ENCODE measurements at regions not wholly inside any gene's neighbourhood (a gene's known extent, or its start where the extent isn't known, plus 50 kb on each side); places are given as distances from the start of the nearest gene placed in this dataset.

- WGBS (ENCODE audit: insufficient coverage, insufficient read length): no CpG with 5 or more reads among the region's 5 CpGs
- no peaks in the 10 kb centered on the region for H3K27me3 ChIP-seq (ENCODE audit: control insufficient read depth, insufficient read depth, low read length)
- peaks cover 2% of the 10 kb centered on the region; the same call in 1 of the 2 replicates for H3K4me1 ChIP-seq (ENCODE audit: control insufficient read depth, insufficient read depth, low read length)
- H3K27ac ChIP-seq (ENCODE audit: low read length): no peak overlapping the region
- DNase-seq (ENCODE audit: low read depth, low spot score): no peak
- no peaks in the 10 kb centered on the region for H3K9me3 ChIP-seq (ENCODE audit: control insufficient read depth, insufficient read depth, low read length)
- no peak overlapping the region for H3K4me3 ChIP-seq (ENCODE audit: low read length)
- no peaks in the 10 kb centered on the region for H3K36me3 ChIP-seq (ENCODE audit: control insufficient read depth, insufficient read depth, low read length)
Observed at GRCh38 chr5:54743581-54743980, 226.0 kb downstream of the SNX18 start.

- no CpG with 5 or more reads among the region's 7 CpGs for WGBS (ENCODE audit: insufficient coverage, insufficient read length)
- no peak overlapping the region for H3K27ac ChIP-seq (ENCODE audit: low read length)
- no peak overlapping the region for H3K4me3 ChIP-seq (ENCODE audit: low read length)
- no peaks in the 10 kb centered on the region for H3K9me3 ChIP-seq (ENCODE audit: control insufficient read depth, insufficient read depth, low read length)
- DNase-seq (ENCODE audit: low read depth, low spot score): no peak
- H3K27me3 ChIP-seq (ENCODE audit: control insufficient read depth, insufficient read depth, low read length): no peaks in the 10 kb centered on the region
- peaks cover 5% of the 10 kb centered on the region; the same call in 1 of the 2 replicates for H3K4me1 ChIP-seq (ENCODE audit: control insufficient read depth, insufficient read depth, low read length)
- H3K36me3 ChIP-seq (ENCODE audit: control insufficient read depth, insufficient read depth, low read length): no peaks in the 10 kb centered on the region
Observed at GRCh38 chr5:54742417-54742891, 224.9 kb downstream of the SNX18 start.

- no CpG with 5 or more reads among the region's 6 CpGs for WGBS (ENCODE audit: insufficient coverage, insufficient read length)
- Histone ChIP-seq H3K4me3 (ENCODE audit: low read length) (no peak overlapping the region), H3K27ac (ENCODE audit: low read length) (no peak overlapping the region), H3K9me3 (ENCODE audit: control insufficient read depth, insufficient read depth, low read length) (no peaks in the 10 kb centered on the region), H3K4me1 (ENCODE audit: control insufficient read depth, insufficient read depth, low read length) (peaks cover 5% of the 10 kb centered on the region; the same call in 1 of the 2 replicates), H3K36me3 (ENCODE audit: control insufficient read depth, insufficient read depth, low read length) (no peaks in the 10 kb centered on the region), H3K27me3 (ENCODE audit: control insufficient read depth, insufficient read depth, low read length) (no peaks in the 10 kb centered on the region)
- DNase-seq (ENCODE audit: low read depth, low spot score): no peak
Observed at GRCh38 chr5:54741711-54742110, 224.2 kb downstream of the SNX18 start.

GRCh38 chr5:54740141-54740540 is 222.6 kb downstream of the SNX18 start:
- DNase-seq (ENCODE audit: low read depth, low spot score): no peak
- H3K4me1 ChIP-seq (ENCODE audit: control insufficient read depth, insufficient read depth, low read length): peaks cover 5% of the 10 kb centered on the region; the same call in 1 of the 2 replicates
- no CpG with 5 or more reads among the region's 5 CpGs for WGBS (ENCODE audit: insufficient coverage, insufficient read length)
- H3K4me3 ChIP-seq (ENCODE audit: low read length): no peak overlapping the region
- H3K27ac ChIP-seq (ENCODE audit: low read length): no peak overlapping the region
- H3K36me3 ChIP-seq (ENCODE audit: control insufficient read depth, insufficient read depth, low read length): no peaks in the 10 kb centered on the region
- H3K27me3 ChIP-seq (ENCODE audit: control insufficient read depth, insufficient read depth, low read length): no peaks in the 10 kb centered on the region
- no peaks in the 10 kb centered on the region for H3K9me3 ChIP-seq (ENCODE audit: control insufficient read depth, insufficient read depth, low read length)

GRCh38 chr5:54739371-54739770 is 221.8 kb downstream of the SNX18 start:
- no peak overlapping the region for H3K4me3 ChIP-seq (ENCODE audit: low read length)
- no CpG with 5 or more reads among the region's 2 CpGs for WGBS (ENCODE audit: insufficient coverage, insufficient read length)
- peaks cover 5% of the 10 kb centered on the region; the same call in 1 of the 2 replicates for H3K4me1 ChIP-seq (ENCODE audit: control insufficient read depth, insufficient read depth, low read length)
- no peaks in the 10 kb centered on the region for H3K9me3 ChIP-seq (ENCODE audit: control insufficient read depth, insufficient read depth, low read length)
- H3K27ac ChIP-seq (ENCODE audit: low read length): no peak overlapping the region
- no peaks in the 10 kb centered on the region for H3K36me3 ChIP-seq (ENCODE audit: control insufficient read depth, insufficient read depth, low read length)
- no peaks in the 10 kb centered on the region for H3K27me3 ChIP-seq (ENCODE audit: control insufficient read depth, insufficient read depth, low read length)
- DNase-seq (ENCODE audit: low read depth, low spot score): no peak

- Histone ChIP-seq H3K4me3 (ENCODE audit: low read length) (no peak overlapping the region), H3K9me3 (ENCODE audit: control insufficient read depth, insufficient read depth, low read length) (no peaks in the 10 kb centered on the region), H3K4me1 (ENCODE audit: control insufficient read depth, insufficient read depth, low read length) (peaks cover 3% of the 10 kb centered on the region; the same call in 1 of the 2 replicates), H3K36me3 (ENCODE audit: control insufficient read depth, insufficient read depth, low read length) (no peaks in the 10 kb centered on the region), H3K27ac (ENCODE audit: low read length) (no peak overlapping the region), H3K27me3 (ENCODE audit: control insufficient read depth, insufficient read depth, low read length) (no peaks in the 10 kb centered on the region)
- no CpG with 5 or more reads among the region's 4 CpGs for WGBS (ENCODE audit: insufficient coverage, insufficient read length)
- DNase-seq (ENCODE audit: low read depth, low spot score): no peak
Observed at GRCh38 chr5:54738973-54739367, 221.4 kb downstream of the SNX18 start.

GRCh38 chr5:54738118-54738972 is 220.8 kb downstream of the SNX18 start:
- WGBS (ENCODE audit: insufficient coverage, insufficient read length): 100% methylated on average over 1 of the region's 6 CpGs
- Histone ChIP-seq H3K9me3 (ENCODE audit: control insufficient read depth, insufficient read depth, low read length) (no peaks in the 10 kb centered on the region), H3K4me3 (ENCODE audit: low read length) (no peak overlapping the region), H3K27ac (ENCODE audit: low read length) (no peak overlapping the region), H3K4me1 (ENCODE audit: control insufficient read depth, insufficient read depth, low read length) (peaks cover 2% of the 10 kb centered on the region; the same call in 1 of the 2 replicates), H3K27me3 (ENCODE audit: control insufficient read depth, insufficient read depth, low read length) (no peaks in the 10 kb centered on the region), H3K36me3 (ENCODE audit: control insufficient read depth, insufficient read depth, low read length) (no peaks in the 10 kb centered on the region)
- no peak for DNase-seq (ENCODE audit: low read depth, low spot score)

- peaks cover 2% of the 10 kb centered on the region; the same call in 1 of the 2 replicates for H3K4me1 ChIP-seq (ENCODE audit: control insufficient read depth, insufficient read depth, low read length)
- no peaks in the 10 kb centered on the region for H3K36me3 ChIP-seq (ENCODE audit: control insufficient read depth, insufficient read depth, low read length)
- H3K9me3 ChIP-seq (ENCODE audit: control insufficient read depth, insufficient read depth, low read length): no peaks in the 10 kb centered on the region
- WGBS (ENCODE audit: insufficient coverage, insufficient read length): no CpG with 5 or more reads among the region's 7 CpGs
- H3K27ac ChIP-seq (ENCODE audit: low read length): no peak overlapping the region
- H3K4me3 ChIP-seq (ENCODE audit: low read length): no peak overlapping the region
- no peak for DNase-seq (ENCODE audit: low read depth, low spot score)
- H3K27me3 ChIP-seq (ENCODE audit: control insufficient read depth, insufficient read depth, low read length): no peaks in the 10 kb centered on the region
Observed at GRCh38 chr5:54736003-54736797, 218.6 kb downstream of the SNX18 start.

- H3K9me3 ChIP-seq (ENCODE audit: control insufficient read depth, insufficient read depth, low read length): no peaks in the 10 kb centered on the region
- no CpG with 5 or more reads among the region's 2 CpGs for WGBS (ENCODE audit: insufficient coverage, insufficient read length)
- no peak for DNase-seq (ENCODE audit: low read depth, low spot score)
- no peak overlapping the region for H3K4me3 ChIP-seq (ENCODE audit: low read length)
- no peak overlapping the region for H3K27ac ChIP-seq (ENCODE audit: low read length)
- no peaks in the 10 kb centered on the region for H3K36me3 ChIP-seq (ENCODE audit: control insufficient read depth, insufficient read depth, low read length)
- H3K27me3 ChIP-seq (ENCODE audit: control insufficient read depth, insufficient read depth, low read length): no peaks in the 10 kb centered on the region
- no peaks in the 10 kb centered on the region; the same call in 1 of the 2 replicates for H3K4me1 ChIP-seq (ENCODE audit: control insufficient read depth, insufficient read depth, low read length)
Observed at GRCh38 chr5:54733101-54733500, 215.5 kb downstream of the SNX18 start.

GRCh38 chr5:54732108-54732507 is 214.5 kb downstream of the SNX18 start:
- Histone ChIP-seq H3K27me3 (ENCODE audit: control insufficient read depth, insufficient read depth, low read length) (no peaks in the 10 kb centered on the region), H3K36me3 (ENCODE audit: control insufficient read depth, insufficient read depth, low read length) (no peaks in the 10 kb centered on the region), H3K27ac (ENCODE audit: low read length) (no peak overlapping the region), H3K4me3 (ENCODE audit: low read length) (no peak overlapping the region), H3K4me1 (ENCODE audit: control insufficient read depth, insufficient read depth, low read length) (no peaks in the 10 kb centered on the region), H3K9me3 (ENCODE audit: control insufficient read depth, insufficient read depth, low read length) (no peaks in the 10 kb centered on the region)
- WGBS (ENCODE audit: insufficient coverage, insufficient read length): no CpG with 5 or more reads among the region's 1 CpG
- DNase-seq (ENCODE audit: low read depth, low spot score): no peak
